ENCODE measurements at regions not wholly inside any gene's neighbourhood (a gene's known extent, or its start where the extent isn't known, plus 50 kb on each side); places are given as distances from the start of the nearest gene placed in this dataset.

GRCh38 chr10:4196771-4197390, 411.9 kb upstream of the KLF6 start:
- TF ChIP-seq CTCF (IDR thresholded peaks at IDR 0.05; ENCODE audit: low read depth, low read length), result no peak

GRCh38 chr10:4196183-4196582, 411.2 kb upstream of the KLF6 start:
- no peak for TF ChIP-seq CTCF (IDR thresholded peaks at IDR 0.05; ENCODE audit: low read depth, low read length)
- H3K4me3 ChIP-seq (ENCODE audit: low read depth, low read length), result no peak overlapping the region

More at GRCh38 chr10:4196771-4197390, 411.9 kb upstream of the KLF6 start:
- no peak overlapping the region for H3K4me3 ChIP-seq (ENCODE audit: low read depth, low read length)

GRCh38 chr10:4195213-4195612, 410.2 kb upstream of the KLF6 start:
- TF ChIP-seq CTCF (IDR thresholded peaks at IDR 0.05; ENCODE audit: low read depth, low read length), result no peak
- H3K4me3 ChIP-seq (ENCODE audit: low read depth, low read length), result no peak overlapping the region

- no peak for TF ChIP-seq CTCF (IDR thresholded peaks at IDR 0.05; ENCODE audit: low read depth, low read length)
- no peak overlapping the region for H3K4me3 ChIP-seq (ENCODE audit: low read depth, low read length)
These were observed 409.2 kb upstream of the KLF6 start for GRCh38 chr10:4194231-4194630.

- H3K4me3 ChIP-seq (ENCODE audit: low read depth, low read length), result no peak overlapping the region
- no peak for TF ChIP-seq CTCF (IDR thresholded peaks at IDR 0.05; ENCODE audit: low read depth, low read length)
These were observed 406.9 kb upstream of the KLF6 start for GRCh38 chr10:4191894-4192293.

- no peak for TF ChIP-seq CTCF (IDR thresholded peaks at IDR 0.05; ENCODE audit: low read depth, low read length)
- no peak overlapping the region for H3K4me3 ChIP-seq (ENCODE audit: low read depth, low read length)
These were observed 406.3 kb upstream of the KLF6 start for GRCh38 chr10:4191354-4191753.

GRCh38 chr10:4190876-4191275, 405.9 kb upstream of the KLF6 start:
- no peak for TF ChIP-seq CTCF (IDR thresholded peaks at IDR 0.05; ENCODE audit: low read depth, low read length)
- no peak overlapping the region for H3K4me3 ChIP-seq (ENCODE audit: low read depth, low read length)
